ENCODE measurements at regions not wholly inside any gene's neighbourhood (a gene's known extent, or its start where the extent isn't known, plus 50 kb on each side); places are given as distances from the start of the nearest gene placed in this dataset.

- no peak for DNase-seq
- Mint-ChIP-seq H3K27me3 (ENCODE audit: insufficient read depth, unreplicated experiment) (no peaks in the 10 kb centered on the region), H3K9me3 (ENCODE audit: unreplicated experiment) (no peaks in the 10 kb centered on the region), H3K4me1 (ENCODE audit: low read depth, unreplicated experiment) (peaks cover 7% of the 10 kb centered on the region), H3K4me3 (ENCODE audit: unreplicated experiment) (no peak overlapping the region), H3K27ac (ENCODE audit: unreplicated experiment) (no peak overlapping the region), H3K36me3 (ENCODE audit: insufficient read depth, unreplicated experiment) (no peaks in the 10 kb centered on the region)
- BruUV-seq (replicated peaks), result no TSS peak
- ChIA-PET CTCF (no interaction called here), POLR2A (no interaction called here)
- H3K4me1 ChIP-seq, result peaks cover 15% of the 10 kb centered on the region
- no peaks in the 10 kb centered on the region for H3K36me3 ChIP-seq (ENCODE audit: control insufficient read depth, insufficient read depth, low read length)
- TF ChIP-seq, protein P1, sequence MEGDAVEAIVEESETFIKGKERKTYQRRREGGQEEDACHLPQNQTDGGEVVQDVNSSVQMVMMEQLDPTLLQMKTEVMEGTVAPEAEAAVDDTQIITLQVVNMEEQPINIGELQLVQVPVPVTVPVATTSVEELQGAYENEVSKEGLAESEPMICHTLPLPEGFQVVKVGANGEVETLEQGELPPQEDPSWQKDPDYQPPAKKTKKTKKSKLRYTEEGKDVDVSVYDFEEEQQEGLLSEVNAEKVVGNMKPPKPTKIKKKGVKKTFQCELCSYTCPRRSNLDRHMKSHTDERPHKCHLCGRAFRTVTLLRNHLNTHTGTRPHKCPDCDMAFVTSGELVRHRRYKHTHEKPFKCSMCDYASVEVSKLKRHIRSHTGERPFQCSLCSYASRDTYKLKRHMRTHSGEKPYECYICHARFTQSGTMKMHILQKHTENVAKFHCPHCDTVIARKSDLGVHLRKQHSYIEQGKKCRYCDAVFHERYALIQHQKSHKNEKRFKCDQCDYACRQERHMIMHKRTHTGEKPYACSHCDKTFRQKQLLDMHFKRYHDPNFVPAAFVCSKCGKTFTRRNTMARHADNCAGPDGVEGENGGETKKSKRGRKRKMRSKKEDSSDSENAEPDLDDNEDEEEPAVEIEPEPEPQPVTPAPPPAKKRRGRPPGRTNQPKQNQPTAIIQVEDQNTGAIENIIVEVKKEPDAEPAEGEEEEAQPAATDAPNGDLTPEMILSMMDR (IDR thresholded peaks at IDR 0.05; ENCODE audit: insufficient read depth in 1 of 2, low read depth in 1 of 2, low read length in 1 of 2, severe bottlenecking in 1 of 2, unreplicated experiment in 1 of 2), result no peak
- no peak overlapping the region for H3K4me3 ChIP-seq (ENCODE audit: low read depth, low read length)
- intact Hi-C loops (cut with micrococcal nuclease; ENCODE audit: unreplicated experiment), result no loop called here
- no peaks in the 10 kb centered on the region for H3K27me3 ChIP-seq (replicated peaks; ENCODE audit: control insufficient read depth, insufficient read depth, low read length)
- no peaks in the 10 kb centered on the region for H3K9me3 ChIP-seq
Measured at GRCh38 chr11:96614846-96615245, 225.0 kb downstream of the JRKL start.

- ChIA-PET CTCF (no interaction called here), POLR2A (no interaction called here)
- no peaks in the 10 kb centered on the region for H3K27me3 Mint-ChIP-seq (ENCODE audit: insufficient read depth, unreplicated experiment)
- H3K36me3 Mint-ChIP-seq (ENCODE audit: insufficient read depth, unreplicated experiment), result no peaks in the 10 kb centered on the region
- H3K27ac Mint-ChIP-seq (ENCODE audit: unreplicated experiment), result no peak overlapping the region
- intact Hi-C loops (cut with micrococcal nuclease; ENCODE audit: unreplicated experiment), result no loop called here
- peaks cover 4% of the 10 kb centered on the region for H3K9me3 Mint-ChIP-seq (ENCODE audit: unreplicated experiment)
- Histone ChIP-seq H3K4me1 (peaks cover 15% of the 10 kb centered on the region), H3K27me3 (replicated peaks; ENCODE audit: control insufficient read depth, insufficient read depth, low read length) (no peaks in the 10 kb centered on the region), H3K9me3 (no peaks in the 10 kb centered on the region), H3K36me3 (ENCODE audit: control insufficient read depth, insufficient read depth, low read length) (no peaks in the 10 kb centered on the region), H3K4me3 (ENCODE audit: low read depth, low read length) (no peak overlapping the region)
- H3K4me1 Mint-ChIP-seq (ENCODE audit: low read depth, unreplicated experiment), result peaks cover 7% of the 10 kb centered on the region
- TF ChIP-seq, protein P1 (IDR thresholded peaks at IDR 0.05; ENCODE audit: insufficient read depth in 1 of 2, low read depth in 1 of 2, low read length in 1 of 2, severe bottlenecking in 1 of 2, unreplicated experiment in 1 of 2), result no peak
- no peak for DNase-seq
- H3K4me3 Mint-ChIP-seq (ENCODE audit: unreplicated experiment), result no peak overlapping the region
- no TSS peak for BruUV-seq (replicated peaks)
Measured at GRCh38 chr11:96620464-96621044, 230.7 kb downstream of the JRKL start.

- TF ChIP-seq, protein P1 (IDR thresholded peaks at IDR 0.05; ENCODE audit: insufficient read depth in 1 of 2, low read depth in 1 of 2, low read length in 1 of 2, severe bottlenecking in 1 of 2, unreplicated experiment in 1 of 2), result no peak
- Mint-ChIP-seq H3K27ac (ENCODE audit: unreplicated experiment) (no peak overlapping the region), H3K4me3 (ENCODE audit: unreplicated experiment) (no peak overlapping the region), H3K4me1 (ENCODE audit: low read depth, unreplicated experiment) (peaks cover 7% of the 10 kb centered on the region), H3K27me3 (ENCODE audit: insufficient read depth, unreplicated experiment) (no peaks in the 10 kb centered on the region), H3K36me3 (ENCODE audit: insufficient read depth, unreplicated experiment) (no peaks in the 10 kb centered on the region), H3K9me3 (ENCODE audit: unreplicated experiment) (peaks cover 10% of the 10 kb centered on the region)
- no peak overlapping the region for H3K4me3 ChIP-seq (ENCODE audit: low read depth, low read length)
- H3K27me3 ChIP-seq (replicated peaks; ENCODE audit: control insufficient read depth, insufficient read depth, low read length), result no peaks in the 10 kb centered on the region
- H3K9me3 ChIP-seq, result peaks cover 4% of the 10 kb centered on the region
- BruUV-seq (replicated peaks), result no TSS peak
- no peaks in the 10 kb centered on the region for H3K36me3 ChIP-seq (ENCODE audit: control insufficient read depth, insufficient read depth, low read length)
- ChIA-PET POLR2A (no interaction called here), CTCF (no interaction called here)
- no peak for DNase-seq
- intact Hi-C loops (cut with micrococcal nuclease; ENCODE audit: unreplicated experiment), result no loop called here
- H3K4me1 ChIP-seq, result peaks cover 14% of the 10 kb centered on the region
Measured at GRCh38 chr11:96621161-96621560, 231.3 kb downstream of the JRKL start.
